ENCODE measurements at regions not wholly inside any gene's neighbourhood (a gene's known extent, or its start where the extent isn't known, plus 50 kb on each side); places are given as distances from the start of the nearest gene placed in this dataset.

- no peak for TF ChIP-seq CTCF (IDR thresholded peaks at IDR 0.05)
- TF ChIP-seq POLR2A (IDR thresholded peaks at IDR 0.05): no peak
These were observed 52.3 kb upstream of the BNIP2 start for GRCh38 chr15:59741274-59741906.

Measured in uterus (tissue), 2 donors.